ENCODE measurements at regions not wholly inside any gene's neighbourhood (a gene's known extent, or its start where the extent isn't known, plus 50 kb on each side); places are given as distances from the start of the nearest gene placed in this dataset.

DNA sequence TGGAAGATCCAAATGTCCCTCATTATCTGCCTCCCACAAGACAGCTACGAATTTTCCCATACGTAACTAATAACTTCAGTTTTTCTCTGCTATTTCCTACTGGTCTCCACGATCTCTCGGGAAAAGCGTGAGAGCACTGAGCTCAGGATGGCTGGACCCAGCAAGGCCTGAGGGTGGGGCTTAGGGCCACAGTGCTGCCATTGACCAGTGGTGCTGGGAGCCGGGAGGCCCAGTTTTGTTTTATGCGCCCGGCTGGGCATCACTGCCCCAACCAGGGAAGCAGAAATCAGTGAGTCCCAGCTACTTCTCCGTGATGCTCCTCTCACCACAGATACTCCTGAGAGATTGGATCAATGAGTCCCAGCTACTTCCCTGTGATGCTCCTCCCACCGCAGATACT lies 238.4 kb downstream of the LY86 start:
- TF ChIP-seq, protein P1, sequence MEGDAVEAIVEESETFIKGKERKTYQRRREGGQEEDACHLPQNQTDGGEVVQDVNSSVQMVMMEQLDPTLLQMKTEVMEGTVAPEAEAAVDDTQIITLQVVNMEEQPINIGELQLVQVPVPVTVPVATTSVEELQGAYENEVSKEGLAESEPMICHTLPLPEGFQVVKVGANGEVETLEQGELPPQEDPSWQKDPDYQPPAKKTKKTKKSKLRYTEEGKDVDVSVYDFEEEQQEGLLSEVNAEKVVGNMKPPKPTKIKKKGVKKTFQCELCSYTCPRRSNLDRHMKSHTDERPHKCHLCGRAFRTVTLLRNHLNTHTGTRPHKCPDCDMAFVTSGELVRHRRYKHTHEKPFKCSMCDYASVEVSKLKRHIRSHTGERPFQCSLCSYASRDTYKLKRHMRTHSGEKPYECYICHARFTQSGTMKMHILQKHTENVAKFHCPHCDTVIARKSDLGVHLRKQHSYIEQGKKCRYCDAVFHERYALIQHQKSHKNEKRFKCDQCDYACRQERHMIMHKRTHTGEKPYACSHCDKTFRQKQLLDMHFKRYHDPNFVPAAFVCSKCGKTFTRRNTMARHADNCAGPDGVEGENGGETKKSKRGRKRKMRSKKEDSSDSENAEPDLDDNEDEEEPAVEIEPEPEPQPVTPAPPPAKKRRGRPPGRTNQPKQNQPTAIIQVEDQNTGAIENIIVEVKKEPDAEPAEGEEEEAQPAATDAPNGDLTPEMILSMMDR (IDR thresholded peaks at IDR 0.05; ENCODE audit: low read length): no peak
- no peak for TF ChIP-seq EZH2 (IDR thresholded peaks at IDR 0.05; ENCODE audit: borderline replicate concordance, low read length)
